ENCODE measurements at regions not wholly inside any gene's neighbourhood (a gene's known extent, or its start where the extent isn't known, plus 50 kb on each side); places are given as distances from the start of the nearest gene placed in this dataset.

DNA sequence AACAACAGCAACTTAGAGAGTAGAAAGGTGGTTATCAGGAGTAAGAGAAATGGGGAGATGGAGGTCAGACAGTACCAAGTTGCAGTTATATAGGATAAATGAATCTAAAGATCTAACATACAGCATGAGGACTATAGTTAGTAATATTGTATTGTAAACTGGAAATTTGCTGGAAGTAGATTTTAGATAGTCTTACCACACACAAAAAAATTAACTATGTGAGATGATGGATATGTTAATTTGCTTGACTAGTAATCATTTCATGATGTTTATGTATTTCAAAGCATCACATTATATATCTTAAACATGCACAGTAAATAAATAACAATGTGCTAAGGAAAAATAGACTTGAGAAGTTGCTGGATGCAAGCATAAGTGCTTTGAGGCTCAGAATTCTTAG, 622.1 kb downstream of the CCDC171 start:
- intact Hi-C loops (cut with micrococcal nuclease), result no loop called here
- no peaks in the 10 kb centered on the region for H4K20me1 ChIP-seq (ENCODE audit: insufficient read depth)
- ATAC-seq (no peak), DNase-seq (ENCODE audit: low read depth, low spot score) (no peak)
- POLR2A ChIA-PET, result no interaction called here
- BruUV-seq (replicated peaks), result no TSS peak
- no peaks in the 10 kb centered on the region for H3K27me3 ChIP-seq (ENCODE audit: insufficient read depth, low read length)
- H3K36me3 ChIP-seq (ENCODE audit: control insufficient read depth in 1 of 2, insufficient read depth in 2 of 2, low read length in 2 of 2), result no peaks in the 10 kb centered on the region
- H3K9me2 ChIP-seq (ENCODE audit: insufficient read depth), result no peaks in the 10 kb centered on the region
- TF ChIP-seq POLR2A (IDR thresholded peaks at IDR 0.05; ENCODE audit: borderline replicate concordance, extremely low read depth, insufficient read depth, insufficient read length), result no peak
- TF ChIP-seq CBX3 (IDR thresholded peaks at IDR 0.05; ENCODE audit: low read depth), result no peak
- TF ChIP-seq, protein P1, sequence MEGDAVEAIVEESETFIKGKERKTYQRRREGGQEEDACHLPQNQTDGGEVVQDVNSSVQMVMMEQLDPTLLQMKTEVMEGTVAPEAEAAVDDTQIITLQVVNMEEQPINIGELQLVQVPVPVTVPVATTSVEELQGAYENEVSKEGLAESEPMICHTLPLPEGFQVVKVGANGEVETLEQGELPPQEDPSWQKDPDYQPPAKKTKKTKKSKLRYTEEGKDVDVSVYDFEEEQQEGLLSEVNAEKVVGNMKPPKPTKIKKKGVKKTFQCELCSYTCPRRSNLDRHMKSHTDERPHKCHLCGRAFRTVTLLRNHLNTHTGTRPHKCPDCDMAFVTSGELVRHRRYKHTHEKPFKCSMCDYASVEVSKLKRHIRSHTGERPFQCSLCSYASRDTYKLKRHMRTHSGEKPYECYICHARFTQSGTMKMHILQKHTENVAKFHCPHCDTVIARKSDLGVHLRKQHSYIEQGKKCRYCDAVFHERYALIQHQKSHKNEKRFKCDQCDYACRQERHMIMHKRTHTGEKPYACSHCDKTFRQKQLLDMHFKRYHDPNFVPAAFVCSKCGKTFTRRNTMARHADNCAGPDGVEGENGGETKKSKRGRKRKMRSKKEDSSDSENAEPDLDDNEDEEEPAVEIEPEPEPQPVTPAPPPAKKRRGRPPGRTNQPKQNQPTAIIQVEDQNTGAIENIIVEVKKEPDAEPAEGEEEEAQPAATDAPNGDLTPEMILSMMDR (IDR thresholded peaks at IDR 0.05 in 2 of 3, conservative IDR thresholded peaks at IDR 0.05 in 1 of 3; ENCODE audit: borderline replicate concordance in 1 of 3, insufficient read depth in 1 of 3, low read depth in 2 of 3, low read length in 2 of 3), result no peak
- TF ChIP-seq SRF (IDR thresholded peaks at IDR 0.05; ENCODE audit: low read depth), result no peak
- TF ChIP-seq EZH2phosphoT487 (IDR thresholded peaks at IDR 0.05; ENCODE audit: borderline replicate concordance), result no peak
- no peak for TF ChIP-seq CEBPB (IDR thresholded peaks at IDR 0.05; ENCODE audit: low read depth)
- TF ChIP-seq, protein P2, sequence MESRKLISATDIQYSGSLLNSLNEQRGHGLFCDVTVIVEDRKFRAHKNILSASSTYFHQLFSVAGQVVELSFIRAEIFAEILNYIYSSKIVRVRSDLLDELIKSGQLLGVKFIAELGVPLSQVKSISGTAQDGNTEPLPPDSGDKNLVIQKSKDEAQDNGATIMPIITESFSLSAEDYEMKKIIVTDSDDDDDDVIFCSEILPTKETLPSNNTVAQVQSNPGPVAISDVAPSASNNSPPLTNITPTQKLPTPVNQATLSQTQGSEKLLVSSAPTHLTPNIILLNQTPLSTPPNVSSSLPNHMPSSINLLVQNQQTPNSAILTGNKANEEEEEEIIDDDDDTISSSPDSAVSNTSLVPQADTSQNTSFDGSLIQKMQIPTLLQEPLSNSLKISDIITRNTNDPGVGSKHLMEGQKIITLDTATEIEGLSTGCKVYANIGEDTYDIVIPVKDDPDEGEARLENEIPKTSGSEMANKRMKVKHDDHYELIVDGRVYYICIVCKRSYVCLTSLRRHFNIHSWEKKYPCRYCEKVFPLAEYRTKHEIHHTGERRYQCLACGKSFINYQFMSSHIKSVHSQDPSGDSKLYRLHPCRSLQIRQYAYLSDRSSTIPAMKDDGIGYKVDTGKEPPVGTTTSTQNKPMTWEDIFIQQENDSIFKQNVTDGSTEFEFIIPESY (IDR thresholded peaks at IDR 0.05; ENCODE audit: extremely low read depth, insufficient replicate concordance, low read length), result no peak
- TF ChIP-seq, protein P3, sequence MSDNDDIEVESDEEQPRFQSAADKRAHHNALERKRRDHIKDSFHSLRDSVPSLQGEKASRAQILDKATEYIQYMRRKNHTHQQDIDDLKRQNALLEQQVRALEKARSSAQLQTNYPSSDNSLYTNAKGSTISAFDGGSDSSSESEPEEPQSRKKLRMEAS (IDR thresholded peaks at IDR 0.05), result no peak
- no peak for TF ChIP-seq RAD21 (IDR thresholded peaks at IDR 0.05; ENCODE audit: low read depth)
- TF ChIP-seq SP1 (IDR thresholded peaks at IDR 0.05; ENCODE audit: low read depth), result no peak
- H3K4me2 ChIP-seq (ENCODE audit: low read length), result no peak overlapping the region
- no peaks in the 10 kb centered on the region for H3K79me2 ChIP-seq (ENCODE audit: insufficient read depth, low read length)
- H3K9ac ChIP-seq (ENCODE audit: low read length), result no peak overlapping the region
- H3K27ac ChIP-seq (ENCODE audit: low read depth, low read length), result no peak overlapping the region
- no peaks in the 10 kb centered on the region for H3K9me3 ChIP-seq (ENCODE audit: control insufficient read depth in 1 of 2, insufficient read depth in 1 of 2, low read depth in 1 of 2, low read length in 2 of 2)
- RAD21 ChIA-PET (ENCODE audit: low non-redundant PET in 1 of 2, low total read pairs in 2 of 2, uncharacterized antibody in 2 of 2, unreplicated experiment in 2 of 2), result no interaction called here
- CTCF ChIA-PET, result no interaction called here
- no peak overlapping the region for H3K4me3 ChIP-seq (replicated peaks in 1 of 2; ENCODE audit: low read depth in 1 of 2, low read length in 2 of 2)
- no peaks in the 10 kb centered on the region for H3K4me1 ChIP-seq (ENCODE audit: control insufficient read depth in 1 of 2, insufficient read depth in 2 of 2, low read length in 2 of 2)
- no peak overlapping the region for H2AFZ ChIP-seq (ENCODE audit: low read depth, low read length, poor library complexity, severe bottlenecking)
